OCI-LY1 (cell line): ENCODE measurements at regions not wholly inside any gene's neighbourhood (a gene's known extent, or its start where the extent isn't known, plus 50 kb on each side); places are given as distances from the start of the nearest gene placed in this dataset.

Source experiments
- EZH2 ChIP-seq: fragments of 200-600 bp; sonication (generic), shearing (Covaris generic); IDR thresholded peaks from 2 replicates; pipeline ENCODE4 v1.8.0; 2017; ENCODE audit warnings: borderline replicate concordance, mixed run types, mild to moderate bottlenecking, antibody characterized with exemption, low read length, moderate library complexity, mixed read lengths
- TF ChIP-seq, protein P1 (sequence below): fragments of 200-600 bp; sonication (generic), shearing (Covaris generic); IDR thresholded peaks from 2 replicates; pipeline ENCODE4 v1.5.1; 2017; ENCODE audit warnings: mild to moderate bottlenecking, antibody characterized with exemption, low read length, moderate library complexity, mixed read lengths

DNA sequence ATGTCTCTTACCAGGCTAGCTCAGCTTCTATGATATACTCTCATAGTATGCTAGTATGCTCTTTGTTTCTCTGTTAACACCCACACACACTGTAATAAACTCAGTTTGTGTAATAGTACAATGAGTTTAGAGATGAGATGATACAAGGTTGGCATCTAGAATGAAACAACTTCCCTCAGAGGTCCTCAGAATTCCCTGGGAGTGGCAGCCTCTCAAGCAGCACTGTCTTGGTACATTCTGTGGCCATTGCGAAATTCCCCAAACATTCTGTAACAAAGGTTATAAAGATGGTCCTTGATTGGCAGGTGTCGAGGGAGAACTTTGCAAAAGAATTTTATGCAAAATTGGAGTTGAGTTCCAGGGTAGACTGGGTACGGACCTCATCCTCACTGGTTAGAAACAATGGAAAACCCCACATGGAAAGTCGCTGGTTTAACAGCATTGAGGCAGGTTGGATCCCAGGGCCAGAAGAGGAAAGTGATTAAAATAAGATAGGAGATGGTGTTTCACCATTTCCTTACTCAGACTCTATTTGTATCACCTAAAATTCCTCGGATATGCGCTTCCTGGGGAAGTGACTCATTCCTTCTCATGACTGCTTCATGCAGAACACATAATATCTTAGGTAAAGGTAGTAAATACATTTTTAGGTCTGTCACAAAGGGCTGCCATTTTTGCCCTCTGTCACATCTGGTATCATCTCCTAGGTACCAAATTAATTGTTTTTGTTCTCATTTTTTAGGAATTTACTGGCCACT is 657.8 kb downstream of the SORCS1 start:
- TF ChIP-seq, protein P1, sequence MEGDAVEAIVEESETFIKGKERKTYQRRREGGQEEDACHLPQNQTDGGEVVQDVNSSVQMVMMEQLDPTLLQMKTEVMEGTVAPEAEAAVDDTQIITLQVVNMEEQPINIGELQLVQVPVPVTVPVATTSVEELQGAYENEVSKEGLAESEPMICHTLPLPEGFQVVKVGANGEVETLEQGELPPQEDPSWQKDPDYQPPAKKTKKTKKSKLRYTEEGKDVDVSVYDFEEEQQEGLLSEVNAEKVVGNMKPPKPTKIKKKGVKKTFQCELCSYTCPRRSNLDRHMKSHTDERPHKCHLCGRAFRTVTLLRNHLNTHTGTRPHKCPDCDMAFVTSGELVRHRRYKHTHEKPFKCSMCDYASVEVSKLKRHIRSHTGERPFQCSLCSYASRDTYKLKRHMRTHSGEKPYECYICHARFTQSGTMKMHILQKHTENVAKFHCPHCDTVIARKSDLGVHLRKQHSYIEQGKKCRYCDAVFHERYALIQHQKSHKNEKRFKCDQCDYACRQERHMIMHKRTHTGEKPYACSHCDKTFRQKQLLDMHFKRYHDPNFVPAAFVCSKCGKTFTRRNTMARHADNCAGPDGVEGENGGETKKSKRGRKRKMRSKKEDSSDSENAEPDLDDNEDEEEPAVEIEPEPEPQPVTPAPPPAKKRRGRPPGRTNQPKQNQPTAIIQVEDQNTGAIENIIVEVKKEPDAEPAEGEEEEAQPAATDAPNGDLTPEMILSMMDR = no peak
- no peak for TF ChIP-seq EZH2
